GM04504 (cell line): ENCODE measurements at regions not wholly inside any gene's neighbourhood (a gene's known extent, or its start where the extent isn't known, plus 50 kb on each side); places are given as distances from the start of the nearest gene placed in this dataset.
"Not testable (repeated sequence)": the region's sequence is repeated elsewhere in the genome, so short reads cannot be mapped to it uniquely, and the experiment has no call there.

ENCODE experiments used
- DNase-seq: peaks from one replicate; pipeline ENCODE4 v3.0.0-alpha.2; 2012; ENCODE audit warnings: low read depth

GRCh38 chr6:5898102-5898501 lies 108.6 kb downstream of the NRN1 start:
- DNase-seq = peak; percentile 14

- no peak for DNase-seq
These were observed 110.1 kb downstream of the NRN1 start for GRCh38 chr6:5896476-5897200.

- DNase-seq = no peak
These were observed 112.4 kb downstream of the NRN1 start for GRCh38 chr6:5894357-5894756.

- DNase-seq = no peak
These were observed 113.4 kb downstream of the NRN1 start for GRCh38 chr6:5893295-5893694.

GRCh38 chr6:5892669-5893068 lies 114.1 kb downstream of the NRN1 start:
- no peak for DNase-seq

- DNase-seq = no peak
These were observed 127.9 kb downstream of the NRN1 start for GRCh38 chr6:5878792-5879191.

- DNase-seq = no peak
These were observed 130.6 kb downstream of the NRN1 start for GRCh38 chr6:5876076-5876475.

GRCh38 chr6:5873976-5874375 lies 132.7 kb downstream of the NRN1 start:
- not testable (repeated sequence) for DNase-seq

GRCh38 chr6:5871296-5871695 lies 135.4 kb downstream of the NRN1 start:
- no peak for DNase-seq

- DNase-seq = no peak
These were observed 137.0 kb downstream of the NRN1 start for GRCh38 chr6:5869676-5870075.

GRCh38 chr6:5869261-5869660 lies 137.5 kb downstream of the NRN1 start:
- DNase-seq = no peak

GRCh38 chr6:5866547-5867051 lies 140.1 kb downstream of the NRN1 start:
- DNase-seq = peak; percentile 42

- DNase-seq = no peak
These were observed 141.2 kb downstream of the NRN1 start for GRCh38 chr6:5865506-5866031.

GRCh38 chr6:5860849-5861248 lies 145.9 kb downstream of the NRN1 start:
- no peak for DNase-seq

- DNase-seq = no peak
These were observed 150.8 kb downstream of the NRN1 start for GRCh38 chr6:5855787-5856470.

GRCh38 chr6:5854899-5855298 lies 151.8 kb downstream of the NRN1 start:
- no peak for DNase-seq

GRCh38 chr6:5851261-5851757 lies 155.4 kb downstream of the NRN1 start:
- DNase-seq = no peak

- no peak for DNase-seq
These were observed 155.9 kb downstream of the NRN1 start for GRCh38 chr6:5850848-5851255.

GRCh38 chr6:5846889-5847288 lies 159.8 kb downstream of the NRN1 start:
- DNase-seq = no peak

GRCh38 chr6:5846335-5846734 lies 160.4 kb downstream of the NRN1 start:
- DNase-seq = no peak

- DNase-seq = no peak
These were observed 163.6 kb downstream of the NRN1 start for GRCh38 chr6:5843078-5843477.

GRCh38 chr6:5840734-5841390 lies 165.9 kb downstream of the NRN1 start:
- DNase-seq = no peak
